ENCODE measurements at regions not wholly inside any gene's neighbourhood (a gene's known extent, or its start where the extent isn't known, plus 50 kb on each side); places are given as distances from the start of the nearest gene placed in this dataset.

GRCh38 chr7:125567686-125568085, 638.1 kb upstream of the POT1 start:
- 0% methylated on average over 2 of the region's 2 CpGs for WGBS (ENCODE audit: insufficient coverage, low coverage, missing lambda C conversion rate)
- no TSS peak for BruUV-seq (replicated peaks)
- TF ChIP-seq RFX1 (IDR thresholded peaks at IDR 0.05): no peak
- no peak for TF ChIP-seq ETS1 (conservative IDR thresholded peaks at IDR 0.05; ENCODE audit: control insufficient read depth, low read depth, low read length)
- TF ChIP-seq CCAR2 (IDR thresholded peaks at IDR 0.05; ENCODE audit: low read depth, low read length): no peak
- no peak for TF ChIP-seq ARID1B (IDR thresholded peaks at IDR 0.05)
- TF ChIP-seq ESRRB (CRISPR knock-in tag; IDR thresholded peaks at IDR 0.05; ENCODE audit: borderline replicate concordance): no peak
- peak; percentile 89 for TF ChIP-seq PRDM10 (IDR thresholded peaks at IDR 0.05; ENCODE audit: partially characterized antibody)
- no peak for TF ChIP-seq BMI1 (IDR thresholded peaks at IDR 0.05; ENCODE audit: low read length)
- TF ChIP-seq, protein P1, sequence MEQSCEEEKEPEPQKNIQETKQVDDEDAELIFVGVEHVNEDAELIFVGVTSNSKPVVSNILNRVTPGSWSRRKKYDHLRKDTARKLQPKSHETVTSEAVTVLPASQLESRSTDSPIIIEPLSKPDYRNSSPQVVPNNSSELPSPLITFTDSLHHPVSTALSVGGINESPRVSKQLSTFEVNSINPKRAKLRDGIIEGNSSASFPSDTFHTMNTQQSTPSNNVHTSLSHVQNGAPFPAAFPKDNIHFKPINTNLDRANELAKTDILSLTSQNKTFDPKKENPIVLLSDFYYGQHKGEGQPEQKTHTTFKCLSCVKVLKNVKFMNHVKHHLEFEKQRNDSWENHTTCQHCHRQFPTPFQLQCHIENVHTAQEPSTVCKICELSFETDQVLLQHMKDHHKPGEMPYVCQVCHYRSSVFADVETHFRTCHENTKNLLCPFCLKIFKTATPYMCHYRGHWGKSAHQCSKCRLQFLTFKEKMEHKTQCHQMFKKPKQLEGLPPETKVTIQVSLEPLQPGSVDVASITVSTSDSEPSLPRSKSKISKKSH (CRISPR knock-in tag; IDR thresholded peaks at IDR 0.05): no peak
- TF ChIP-seq, protein P2, sequence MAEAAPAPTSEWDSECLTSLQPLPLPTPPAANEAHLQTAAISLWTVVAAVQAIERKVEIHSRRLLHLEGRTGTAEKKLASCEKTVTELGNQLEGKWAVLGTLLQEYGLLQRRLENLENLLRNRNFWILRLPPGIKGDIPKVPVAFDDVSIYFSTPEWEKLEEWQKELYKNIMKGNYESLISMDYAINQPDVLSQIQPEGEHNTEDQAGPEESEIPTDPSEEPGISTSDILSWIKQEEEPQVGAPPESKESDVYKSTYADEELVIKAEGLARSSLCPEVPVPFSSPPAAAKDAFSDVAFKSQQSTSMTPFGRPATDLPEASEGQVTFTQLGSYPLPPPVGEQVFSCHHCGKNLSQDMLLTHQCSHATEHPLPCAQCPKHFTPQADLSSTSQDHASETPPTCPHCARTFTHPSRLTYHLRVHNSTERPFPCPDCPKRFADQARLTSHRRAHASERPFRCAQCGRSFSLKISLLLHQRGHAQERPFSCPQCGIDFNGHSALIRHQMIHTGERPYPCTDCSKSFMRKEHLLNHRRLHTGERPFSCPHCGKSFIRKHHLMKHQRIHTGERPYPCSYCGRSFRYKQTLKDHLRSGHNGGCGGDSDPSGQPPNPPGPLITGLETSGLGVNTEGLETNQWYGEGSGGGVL (CRISPR knock-in tag; IDR thresholded peaks at IDR 0.05): no peak
- TF ChIP-seq POLR2A (conservative IDR thresholded peaks at IDR 0.05): no peak
- TF ChIP-seq ZNF655 (CRISPR knock-in tag; IDR thresholded peaks at IDR 0.05): no peak

More at GRCh38 chr7:125567686-125568085, 638.1 kb upstream of the POT1 start:
- peak; percentile 60 for ATAC-seq
- in situ Hi-C loops (cut with MboI) (no loop called here), intact Hi-C loops (cut with micrococcal nuclease) (loop anchor here (5.0 kb wide), 1 partner anchor 1840 kb away; no protein-coding TSS in a partner anchor)
- no peaks in the 10 kb centered on the region for H4K20me1 ChIP-seq (replicated peaks; ENCODE audit: control insufficient read depth, insufficient read depth, low read length)
- H3K9me1 ChIP-seq (ENCODE audit: control insufficient read depth, insufficient read depth, low read length): no peaks in the 10 kb centered on the region
- FAIRE-seq: no peak
- H3K4me1 ChIP-seq (replicated peaks in 1 of 2; ENCODE audit: control insufficient read depth in 2 of 2, insufficient read depth in 2 of 2, low read length in 2 of 2): no peaks in the 10 kb centered on the region
- H3K9ac ChIP-seq (ENCODE audit: insufficient read depth in 1 of 2, low read depth in 2 of 2, low read length in 2 of 2): peak overlapping the region in 1 of 2 experiments; percentile 40; a peak in 2 of 4 replicates
- no peaks in the 10 kb centered on the region for H3K36me3 ChIP-seq (ENCODE audit: control insufficient read depth, insufficient read depth, low read length)
- H3K9me3 ChIP-seq (replicated peaks; ENCODE audit: control insufficient read depth, insufficient read depth, low read depth, low read length): no peaks in the 10 kb centered on the region
- H2AFZ ChIP-seq (ENCODE audit: low read depth, low read length): 0 out of 2 replicates have a peak overlapping the region, but pooled peaks have one; percentile 1
- H3K4me2 ChIP-seq (ENCODE audit: insufficient read depth, low read length): peak overlapping the region; percentile 36
- ChIA-PET CTCF (ENCODE audit: low intra/inter-chr PET ratio) (no interaction called here), POLR2A (interaction anchor here (0.6 kb wide), 1 partner anchor 75 kb away, joined by 3 read pairs; no protein-coding TSS in a partner anchor)
- peak in 1 of 4 experiments; percentile 44 for DNase-seq (ENCODE audit: extremely low read depth in 1 of 4, low spot score in 3 of 4)
- H3K79me2 ChIP-seq (ENCODE audit: control insufficient read depth, insufficient read depth, low read length): peaks cover 16% of the 10 kb centered on the region; the same call in 2 of the 3 replicates
- no peak overlapping the region for H3K4me3 ChIP-seq
- H3K27me3 ChIP-seq (ENCODE audit: control insufficient read depth in 2 of 2, insufficient read depth in 2 of 2, low read length in 2 of 2): no peaks in the 10 kb centered on the region
- peak overlapping the region; percentile 38 for H3K27ac ChIP-seq (ENCODE audit: extremely low read depth, low read depth, low read length)
